Stimulated activated CD4-positive, alpha-beta T cell treated with anti-CD3 and anti-CD28 coated beads, TNF-alpha, amount 100 ng/mL, for 48 hours (primary cell): ENCODE measurements at regions not wholly inside any gene's neighbourhood (a gene's known extent, or its start where the extent isn't known, plus 50 kb on each side); places are given as distances from the start of the nearest gene placed in this dataset.

ENCODE experiments used
- DNase-seq, 3 donors: peaks; one replicate each; pipeline ENCODE4 v3.0.0-alpha.2; 2020; ENCODE audit warnings: low read depth in 3 of 3

DNA sequence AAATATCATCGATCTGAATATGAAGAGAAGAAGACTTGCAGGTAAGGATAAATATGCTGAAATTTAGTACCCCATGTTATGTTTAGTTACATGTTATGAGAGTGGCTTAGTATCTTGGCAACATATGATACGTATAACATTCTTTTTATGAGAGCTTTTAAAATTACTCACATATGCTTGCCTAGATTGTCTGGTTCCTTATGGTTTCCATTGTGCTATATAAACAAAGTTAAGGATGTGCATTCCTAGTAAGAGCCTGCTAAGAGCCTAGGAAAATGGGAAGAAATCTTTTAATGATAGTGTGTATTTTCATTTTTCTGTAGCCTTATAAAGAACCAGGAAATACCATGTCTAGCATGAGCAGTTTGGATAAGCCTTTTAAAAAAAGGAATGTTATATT lies 112.0 kb upstream of the KCNN2 start:
- DNase-seq: no peak

- no peak for DNase-seq
Observed at GRCh38 chr5:114250536-114250935, 111.3 kb upstream of the KCNN2 start.

DNA sequence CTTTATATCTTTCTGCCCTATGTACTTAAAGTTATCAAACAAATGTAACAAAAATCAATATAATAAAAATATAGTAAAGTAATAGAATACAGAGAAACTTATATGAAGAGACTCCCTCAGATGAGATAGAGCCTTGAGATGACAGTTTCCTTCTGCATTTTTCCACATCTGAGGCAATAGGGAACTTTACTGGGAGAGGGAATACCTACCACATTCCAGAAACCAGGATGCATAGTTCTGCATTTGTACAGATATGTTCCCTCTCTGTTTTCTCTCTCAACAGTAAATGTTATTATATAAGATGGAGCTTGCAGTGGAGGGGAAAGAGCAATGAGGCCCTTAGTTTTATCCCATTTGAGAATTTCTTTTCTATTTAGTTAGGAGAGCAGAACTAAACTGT lies 109.6 kb upstream of the KCNN2 start:
- no peak for DNase-seq

DNA sequence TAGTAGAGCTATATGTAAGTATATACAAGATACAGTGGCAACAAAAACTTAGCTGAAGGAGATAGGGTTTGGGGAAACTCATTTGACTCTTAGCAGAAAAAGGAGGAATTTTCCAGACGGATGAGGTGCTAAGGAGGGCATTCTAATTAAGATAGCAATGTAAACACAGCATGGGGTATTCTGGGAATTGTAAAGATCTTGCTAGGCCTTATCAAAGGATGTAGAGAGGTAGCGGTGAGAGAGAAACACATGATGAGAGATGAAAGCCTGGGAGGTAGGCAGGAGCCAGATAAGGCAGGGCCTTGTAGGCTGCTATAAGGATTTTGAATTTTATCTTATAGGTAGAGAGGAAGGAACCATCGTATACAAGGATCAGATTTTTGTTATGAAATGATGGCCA lies 106.6 kb upstream of the KCNN2 start:
- DNase-seq: no peak

- DNase-seq: no peak
Observed at GRCh38 chr5:114261989-114262388, 99.9 kb upstream of the KCNN2 start.

- DNase-seq: no peak
Observed at GRCh38 chr5:114265432-114266060, 96.3 kb upstream of the KCNN2 start.

DNA sequence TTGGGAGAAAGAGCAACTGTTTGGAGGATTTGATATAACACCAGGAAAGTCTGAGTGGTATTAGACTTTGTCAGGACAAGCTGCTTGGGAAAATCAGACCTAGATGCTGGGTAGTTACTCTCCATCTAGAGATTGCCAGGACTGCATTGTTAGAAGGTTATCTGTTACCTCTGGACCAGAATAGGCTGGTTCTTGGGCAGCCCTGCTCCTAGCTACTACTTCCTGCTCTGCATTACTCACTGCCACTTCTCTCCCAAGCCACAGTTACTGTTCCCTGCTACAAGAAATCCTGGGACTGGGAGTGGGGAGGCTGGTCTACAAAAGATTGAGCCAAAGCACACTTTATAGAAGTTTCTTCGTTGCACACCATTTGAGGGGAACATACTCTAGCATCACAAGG lies 95.5 kb upstream of the KCNN2 start:
- DNase-seq: no peak

GRCh38 chr5:114296191-114296590 lies 65.7 kb upstream of the KCNN2 start:
- DNase-seq: no peak

GRCh38 chr5:114297915-114298314 lies 64.0 kb upstream of the KCNN2 start:
- no peak for DNase-seq

GRCh38 chr5:114305402-114306207 lies 56.3 kb upstream of the KCNN2 start:
- no peak for DNase-seq

GRCh38 chr5:114308017-114308416 lies 53.9 kb upstream of the KCNN2 start:
- DNase-seq: no peak

GRCh38 chr5:114308508-114308907 lies 53.4 kb upstream of the KCNN2 start:
- DNase-seq: no peak

DNA sequence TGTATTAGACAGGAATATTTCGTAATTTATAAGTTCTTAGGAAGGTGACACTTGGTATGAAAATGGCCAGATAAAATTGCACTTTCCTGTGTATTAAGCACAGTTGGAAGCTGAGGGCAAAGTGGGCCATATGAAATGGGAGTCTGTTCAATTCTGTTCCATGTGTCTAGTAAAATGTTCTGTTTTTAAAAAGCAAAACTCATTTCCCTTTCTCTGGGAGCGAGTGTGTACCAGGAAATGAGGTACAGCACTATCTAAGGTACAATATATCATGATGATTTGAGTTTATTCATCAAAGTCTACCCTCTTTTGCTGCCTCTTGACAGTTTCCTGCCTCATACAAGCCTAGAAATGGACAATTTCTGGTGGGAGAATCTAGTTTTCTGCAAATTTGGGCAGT lies 51.2 kb upstream of the KCNN2 start:
- DNase-seq: no peak

DNA sequence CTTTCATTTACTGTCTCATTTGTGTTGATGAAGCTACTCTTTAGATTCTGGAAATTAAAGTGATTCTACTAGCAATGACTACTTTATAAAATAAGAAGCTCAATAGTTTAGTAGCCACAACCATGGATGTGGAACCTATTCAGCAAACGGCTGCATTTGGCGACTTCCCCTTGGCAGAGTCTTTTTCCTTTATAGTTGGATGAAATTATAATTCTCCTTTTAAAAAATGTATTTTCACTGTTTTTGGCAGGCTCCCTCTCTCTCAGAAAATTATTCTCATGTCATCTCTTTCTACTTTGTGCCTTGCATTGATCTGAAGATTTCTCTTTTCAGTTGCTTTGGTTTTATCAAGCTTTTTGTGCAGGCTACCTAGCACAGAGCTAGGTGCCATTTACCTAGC lies 50.6 kb upstream of the KCNN2 start:
- DNase-seq: no peak

DNA sequence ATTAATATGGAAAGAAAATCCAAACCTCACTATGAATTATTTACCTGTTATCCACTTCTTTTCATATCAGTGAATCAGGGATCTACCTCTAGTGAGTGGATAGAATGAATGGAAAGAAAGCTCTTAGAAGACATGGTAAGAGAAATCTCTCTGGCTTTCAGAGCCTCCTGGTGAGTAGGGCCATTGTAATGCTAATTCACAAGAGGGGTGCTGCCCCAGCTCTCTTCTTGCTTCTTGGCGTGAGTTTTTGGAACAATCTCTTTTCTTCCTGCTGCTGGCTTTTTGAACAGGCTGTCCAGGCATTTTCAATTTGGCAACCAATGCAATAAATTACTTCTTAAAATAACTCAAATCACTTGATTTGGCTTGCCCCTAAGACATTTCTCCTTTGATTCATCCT lies 49.9 kb upstream of the KCNN2 start:
- no peak for DNase-seq
